H9 (cell line): ENCODE measurements at regions not wholly inside any gene's neighbourhood (a gene's known extent, or its start where the extent isn't known, plus 50 kb on each side); places are given as distances from the start of the nearest gene placed in this dataset.

Source experiments
- DNase-seq: peaks from one replicate; pipeline ENCODE4 v3.0.0-alpha.2; 2017
- H2AFZ ChIP-seq: one replicate; pipeline ENCODE4 v1.6.1; 2013; ENCODE audit warnings: mild to moderate bottlenecking, low read length, control low read depth, moderate library complexity
- H2AK5ac ChIP-seq: 2 replicates; pipeline ENCODE4 v1.6.1; 2013; ENCODE audit warnings: low read length, control low read depth, mixed read lengths; ENCODE audit not compliant: insufficient read length
- H2BK120ac ChIP-seq: one replicate; pipeline ENCODE4 v1.6.1; 2013; ENCODE audit warnings: low read depth, mild to moderate bottlenecking, low read length, control low read depth, inconsistent platforms; ENCODE audit not compliant: poor library complexity, severe bottlenecking
- H2BK12ac ChIP-seq: 2 replicates; pipeline ENCODE4 v1.6.1; 2013; ENCODE audit warnings: low read length, control low read depth, mixed read lengths, low read depth; ENCODE audit not compliant: insufficient read length
- H2BK15ac ChIP-seq: 2 replicates; pipeline ENCODE4 v1.6.1; 2013; ENCODE audit warnings: low read depth, low read length, control low read depth
- H2BK20ac ChIP-seq: one replicate; pipeline ENCODE4 v1.6.1; 2013; ENCODE audit warnings: low read depth, mild to moderate bottlenecking, low read length, control low read depth, inconsistent platforms; ENCODE audit not compliant: poor library complexity, severe bottlenecking
- H2BK5ac ChIP-seq: 2 replicates; pipeline ENCODE4 v1.6.1; 2013; ENCODE audit warnings: low read length, control low read depth, mixed read lengths; ENCODE audit not compliant: insufficient read length
- H3K14ac ChIP-seq: 2 replicates; pipeline ENCODE4 v1.6.1; 2013; ENCODE audit warnings: low read length, control low read depth; ENCODE audit not compliant: insufficient read depth
- H3K18ac ChIP-seq: 2 replicates; pipeline ENCODE4 v1.6.1; 2013; ENCODE audit warnings: low read depth, mild to moderate bottlenecking, mixed read lengths, low read length, control low read depth; ENCODE audit not compliant: insufficient read length
- H3K23ac ChIP-seq: 2 replicates; pipeline ENCODE4 v1.6.1; 2013; ENCODE audit warnings: low read length, control low read depth, mixed read lengths, low read depth; ENCODE audit not compliant: insufficient read length
- H3K23me2 ChIP-seq: 2 replicates; pipeline ENCODE4 v1.6.1; 2013; ENCODE audit warnings: low read depth, mild to moderate bottlenecking, mixed read lengths, low read length, control low read depth; ENCODE audit not compliant: insufficient read length, poor library complexity, severe bottlenecking
- H3K27ac ChIP-seq: 2 replicates; pipeline ENCODE4 v1.5.1; 2013; ENCODE audit warnings: low read length, control low read depth, mixed read lengths, low read depth; ENCODE audit not compliant: insufficient read length
- H3K27me3 ChIP-seq: 2 replicates; pipeline ENCODE4 v1.6.1; 2013; ENCODE audit warnings: low read length, control low read depth, inconsistent platforms; ENCODE audit not compliant: insufficient read depth
- H3K4ac ChIP-seq: 2 replicates; pipeline ENCODE4 v1.6.1; 2013; ENCODE audit warnings: low read depth, mild to moderate bottlenecking, control low read depth, inconsistent platforms, low read length, moderate library complexity
- H3K4me1 ChIP-seq: 2 replicates; pipeline ENCODE4 v1.6.1; 2013; ENCODE audit warnings: low read length, control low read depth, inconsistent platforms; ENCODE audit not compliant: insufficient read depth
- H3K4me2 ChIP-seq: 2 replicates; pipeline ENCODE4 v1.6.1; 2013; ENCODE audit warnings: low read length, control low read depth, mixed read lengths; ENCODE audit not compliant: insufficient read length, insufficient read depth
- H3K56ac ChIP-seq: 2 replicates; pipeline ENCODE4 v1.6.1; 2013; ENCODE audit warnings: low read depth, mild to moderate bottlenecking, mixed read lengths, low read length, control low read depth; ENCODE audit not compliant: insufficient read length
- H3K79me1 ChIP-seq: 2 replicates; pipeline ENCODE4 v1.6.1; 2013; ENCODE audit warnings: low read depth, mild to moderate bottlenecking, moderate library complexity, low read length, control low read depth, inconsistent platforms; ENCODE audit not compliant: insufficient read depth, poor library complexity, severe bottlenecking
- H3K79me2 ChIP-seq: 2 replicates; pipeline ENCODE4 v1.6.1; 2013; ENCODE audit warnings: low read length, control low read depth, inconsistent platforms; ENCODE audit not compliant: insufficient read depth
- H3K9ac ChIP-seq: 2 replicates; pipeline ENCODE4 v1.6.1; 2013; ENCODE audit warnings: low read length, control low read depth, mixed read lengths; ENCODE audit not compliant: insufficient read length; ENCODE audit errors: extremely low read depth
- H3K9me3 ChIP-seq: one replicate; pipeline ENCODE4 v1.6.1; 2013; ENCODE audit warnings: low read depth, low read length, inconsistent platforms; ENCODE audit not compliant: control insufficient read depth
- H3T11ph ChIP-seq: one replicate; pipeline ENCODE4 v1.6.1; 2013; ENCODE audit warnings: mild to moderate bottlenecking, low read length, control low read depth, inconsistent platforms
- H4K20me1 ChIP-seq: one replicate; pipeline ENCODE4 v1.6.1; 2013; ENCODE audit not compliant: control insufficient read depth, insufficient read length, insufficient read depth
- H4K5ac ChIP-seq: 2 replicates; pipeline ENCODE4 v1.6.1; 2013; ENCODE audit warnings: low read depth, mild to moderate bottlenecking, mixed read lengths, low read length, control low read depth; ENCODE audit not compliant: insufficient read length
- H4K8ac ChIP-seq: replicated peaks from 2 replicates; pipeline ENCODE4 v1.6.1; 2013; ENCODE audit warnings: low read length, control low read depth, mixed read lengths, low read depth; ENCODE audit not compliant: insufficient read length
- H4K91ac ChIP-seq: 2 replicates; pipeline ENCODE4 v1.6.1; 2013; ENCODE audit warnings: low read depth, mild to moderate bottlenecking, moderate library complexity, mixed read lengths, low read length, control low read depth; ENCODE audit not compliant: insufficient read length
- H3K27ac Mint-ChIP-seq, 3 experiments: 2 replicates in 2 of 3; 3 replicates in 1 of 3; pipeline ENCODE4 v1.8.0; 2020 to 2021; ENCODE audit warnings: mixed read lengths in 3 of 3, mild to moderate bottlenecking in 1 of 3, moderate library complexity in 1 of 3
- H3K27me3 Mint-ChIP-seq: 2 replicates; pipeline ENCODE4 v1.8.0; 2021; ENCODE audit warnings: low read depth, mild to moderate bottlenecking, moderate library complexity, mixed read lengths
- H3K36me3 Mint-ChIP-seq, 3 experiments: 2 replicates in 2 of 3; 3 replicates in 1 of 3; pipeline ENCODE4 v1.8.0; 2020 to 2021; ENCODE audit warnings: low read depth in 3 of 3, mixed read lengths in 3 of 3; ENCODE audit not compliant: insufficient read depth in 1 of 3
- H3K4me1 Mint-ChIP-seq, 2 experiments: 2 replicates each; pipeline ENCODE4 v1.8.0; 2020; ENCODE audit warnings: mixed read lengths in 2 of 2
- H3K4me3 Mint-ChIP-seq, 2 experiments: 2 replicates in 1 of 2; 3 replicates in 1 of 2; pipeline ENCODE4 v1.8.0; 2020 to 2021; ENCODE audit warnings: mild to moderate bottlenecking in 2 of 2, mixed read lengths in 2 of 2, moderate library complexity in 1 of 2
- H3K9me3 Mint-ChIP-seq, 2 experiments: 2 replicates in 1 of 2; 3 replicates in 1 of 2; pipeline ENCODE4 v1.8.0; 2020; ENCODE audit warnings: mild to moderate bottlenecking in 2 of 2, mixed read lengths in 2 of 2, moderate library complexity in 1 of 2
- CTCF ChIP-seq: fragments of 200-600 bp; sonication (generic); conservative IDR thresholded peaks from 3 replicates; pipeline ENCODE4 v1.8.0; 2021; ENCODE audit warnings: antibody characterized with exemption, mild to moderate bottlenecking
- WGBS: extraction: QIAGEN DNeasy Blood & Tissue Kit; methylation state at CpG from one replicate; pipeline ENCODE4 v1.1.7; 2013; ENCODE audit warnings: missing lambda C conversion rate, low lambda C conversion rate, mixed read lengths; ENCODE audit not compliant: insufficient read length; ENCODE audit errors: extremely low coverage; 5-methylcytosine and 5-hydroxymethylcytosine counted together

- no peak overlapping the region for H3K14ac ChIP-seq
- no peak overlapping the region for H3K4me2 ChIP-seq
- no peaks in the 10 kb centered on the region for H3K36me3 Mint-ChIP-seq
- H2BK120ac ChIP-seq: no peak overlapping the region
- no peak overlapping the region for H2BK5ac ChIP-seq
- H3K79me1 ChIP-seq: no peaks in the 10 kb centered on the region
- H3K27me3 Mint-ChIP-seq: no peaks in the 10 kb centered on the region
- no peak overlapping the region for H4K8ac ChIP-seq
- H3K27ac Mint-ChIP-seq: no peak overlapping the region
- H3K23ac ChIP-seq: no peak overlapping the region
- TF ChIP-seq CTCF: no peak
- no peaks in the 10 kb centered on the region for H3K4me1 ChIP-seq
- DNase-seq: no peak
- no peak overlapping the region for H4K5ac ChIP-seq
- no peak overlapping the region for H3T11ph ChIP-seq
- no peaks in the 10 kb centered on the region for H3K79me2 ChIP-seq
- H3K23me2 ChIP-seq: no peaks in the 10 kb centered on the region
- no peak overlapping the region for H3K56ac ChIP-seq
- no peak overlapping the region for H3K4me3 Mint-ChIP-seq
- no peak overlapping the region for H3K4ac ChIP-seq
- no peak overlapping the region for H3K27ac ChIP-seq
- H3K9me3 Mint-ChIP-seq: no peaks in the 10 kb centered on the region
- no peaks in the 10 kb centered on the region for H3K9me3 ChIP-seq
- H4K20me1 ChIP-seq: no peaks in the 10 kb centered on the region
- H3K9ac ChIP-seq: no peak overlapping the region
- H2AK5ac ChIP-seq: no peak overlapping the region
- H4K91ac ChIP-seq: no peak overlapping the region
- WGBS: no CpG with 5 or more reads among the region's 2 CpGs
- peaks cover 0 to 3% of the 10 kb centered on the region in 2 experiments; a peak in 1 of 4 replicates for H3K4me1 Mint-ChIP-seq
- no peak overlapping the region for H2AFZ ChIP-seq
- H2BK15ac ChIP-seq: no peak overlapping the region
- H2BK12ac ChIP-seq: no peak overlapping the region
- H3K18ac ChIP-seq: no peak overlapping the region
- no peak overlapping the region for H2BK20ac ChIP-seq
- no peaks in the 10 kb centered on the region for H3K27me3 ChIP-seq
These were observed 999.7 kb upstream of the SEL1L start for GRCh38 chr14:82533351-82533750.
